Esophagus squamous epithelium (tissue), 4 donors: ENCODE measurements at regions not wholly inside any gene's neighbourhood (a gene's known extent, or its start where the extent isn't known, plus 50 kb on each side); places are given as distances from the start of the nearest gene placed in this dataset.

Source experiments
- CTCF ChIP-seq, 6 experiments: fragments of 450-650 bp in 4 of 6; fragments of 200-600 bp in 2 of 6; sonication (generic) in 2 of 6; IDR thresholded peaks; one replicate each; pipeline ENCODE4 v1.5.1; 2016 to 2019; ENCODE audit warnings: antibody characterized with exemption in 6 of 6, mild to moderate bottlenecking in 4 of 6, moderate library complexity in 4 of 6
- POLR2A ChIP-seq, 4 donors: fragments of 450-650 bp; IDR thresholded peaks; one replicate each; pipeline ENCODE4 v1.6.1; 2017; ENCODE audit warnings: antibody characterized with exemption in 4 of 4, mild to moderate bottlenecking in 4 of 4, moderate library complexity in 3 of 4

DNA sequence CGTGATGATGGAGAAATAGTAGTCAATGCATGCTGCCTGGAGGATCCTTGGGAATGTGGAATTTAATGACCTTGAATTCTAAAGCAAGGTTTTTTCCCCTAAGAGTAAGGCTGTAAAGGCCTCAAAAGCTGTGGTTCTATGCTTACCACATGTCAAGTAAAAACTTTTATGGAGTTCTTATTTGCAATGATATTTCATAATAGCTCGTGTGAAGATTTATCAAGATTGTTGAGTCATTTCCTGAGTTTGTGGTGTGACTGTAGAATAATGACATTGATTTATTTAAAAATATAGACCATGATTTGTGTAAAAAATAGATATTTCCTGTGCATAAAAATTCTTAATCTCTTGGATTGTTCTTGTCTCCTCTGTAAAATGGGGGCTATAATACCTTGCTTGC lies 67.5 kb upstream of the SORCS1 start:
- TF ChIP-seq CTCF (IDR thresholded peaks at IDR 0.05) (no peak), POLR2A (IDR thresholded peaks at IDR 0.05) (no peak)
